ENCODE measurements at regions not wholly inside any gene's neighbourhood (a gene's known extent, or its start where the extent isn't known, plus 50 kb on each side); places are given as distances from the start of the nearest gene placed in this dataset.

- no peak for DNase-seq
Measured at GRCh38 chr2:240347949-240348500, 87.4 kb upstream of the GPC1 start.

GRCh38 chr2:240348522-240348921 is 86.9 kb upstream of the GPC1 start:
- no peak for DNase-seq

DNA sequence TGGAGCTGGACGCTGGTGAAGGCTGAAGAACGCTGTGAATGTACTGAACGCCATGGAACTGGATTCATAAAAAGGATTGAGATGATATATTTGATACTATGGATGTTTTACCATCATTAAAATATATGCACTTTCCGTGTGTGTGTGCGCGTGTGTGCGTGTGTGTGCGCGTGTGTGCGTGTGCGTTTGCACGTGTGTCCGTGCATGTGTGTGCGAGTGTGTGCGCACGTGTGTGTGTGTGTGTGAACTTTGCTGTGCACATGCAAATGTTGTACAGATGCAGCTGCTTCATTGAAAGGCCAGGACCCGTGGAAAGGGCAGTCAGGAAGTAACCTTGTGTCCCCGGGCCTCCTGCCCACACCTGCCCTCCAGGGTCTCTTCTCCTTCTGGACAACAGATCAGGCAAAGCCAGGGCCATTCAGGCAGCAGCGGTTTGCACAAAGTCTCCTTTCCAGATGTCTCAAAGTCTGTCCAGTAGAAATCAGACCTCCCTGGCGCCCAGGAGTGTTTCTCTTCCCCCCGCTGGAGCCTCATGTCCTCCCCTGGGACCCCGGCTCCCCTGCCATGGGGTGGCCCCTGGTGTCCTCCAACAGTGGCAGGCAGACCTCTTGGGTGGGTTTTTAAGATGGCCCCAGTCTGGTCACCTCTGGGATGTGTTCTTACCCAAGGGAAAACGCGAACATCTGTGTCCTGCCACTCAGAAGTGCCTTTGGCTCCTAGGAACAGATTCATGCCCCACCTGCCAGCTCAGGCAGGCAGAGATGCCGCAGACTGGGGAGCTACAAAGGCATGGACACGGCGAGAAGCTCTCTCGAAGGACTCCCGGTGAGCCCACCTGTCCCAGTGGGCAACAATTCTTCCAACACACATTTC is 86.1 kb upstream of the GPC1 start:
- DNase-seq: no peak

DNA sequence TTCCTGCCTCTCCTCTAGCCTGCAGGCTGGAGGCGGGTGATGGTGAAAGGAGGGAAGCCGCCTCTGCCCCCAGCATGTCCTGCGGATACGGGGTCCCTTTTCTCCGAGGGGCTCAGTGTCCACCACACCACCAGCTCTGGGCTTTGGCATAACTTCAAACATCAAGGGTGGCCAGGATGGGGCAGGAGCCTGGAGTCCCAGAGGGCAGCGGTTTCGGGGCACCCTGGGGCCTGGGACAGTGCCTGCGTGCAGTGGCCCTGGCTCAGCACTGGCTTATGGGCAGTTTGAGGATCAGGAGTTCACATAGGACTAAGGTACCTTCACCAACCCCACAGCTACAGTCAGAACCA is 85.5 kb upstream of the GPC1 start:
- DNase-seq: no peak

DNA sequence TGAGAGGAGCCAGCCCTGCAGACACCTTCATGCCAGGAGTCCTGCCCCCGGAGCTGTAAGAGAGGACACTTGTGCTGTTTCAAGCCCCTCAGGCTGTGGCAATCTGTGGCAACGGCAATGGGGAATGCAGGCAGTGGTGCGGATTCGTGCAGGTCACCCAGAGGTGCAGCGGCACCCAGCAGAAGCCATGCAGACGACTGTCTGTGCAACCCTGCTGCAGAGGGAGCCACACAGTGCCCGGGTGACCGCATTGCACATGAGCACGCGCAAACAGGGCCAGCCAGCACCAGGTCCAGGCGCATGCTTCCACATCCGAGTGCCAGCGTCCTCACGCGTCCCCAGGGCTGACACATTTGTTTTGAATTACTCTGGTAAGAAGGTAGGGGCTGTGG is 84.8 kb upstream of the GPC1 start:
- no peak for DNase-seq

DNA sequence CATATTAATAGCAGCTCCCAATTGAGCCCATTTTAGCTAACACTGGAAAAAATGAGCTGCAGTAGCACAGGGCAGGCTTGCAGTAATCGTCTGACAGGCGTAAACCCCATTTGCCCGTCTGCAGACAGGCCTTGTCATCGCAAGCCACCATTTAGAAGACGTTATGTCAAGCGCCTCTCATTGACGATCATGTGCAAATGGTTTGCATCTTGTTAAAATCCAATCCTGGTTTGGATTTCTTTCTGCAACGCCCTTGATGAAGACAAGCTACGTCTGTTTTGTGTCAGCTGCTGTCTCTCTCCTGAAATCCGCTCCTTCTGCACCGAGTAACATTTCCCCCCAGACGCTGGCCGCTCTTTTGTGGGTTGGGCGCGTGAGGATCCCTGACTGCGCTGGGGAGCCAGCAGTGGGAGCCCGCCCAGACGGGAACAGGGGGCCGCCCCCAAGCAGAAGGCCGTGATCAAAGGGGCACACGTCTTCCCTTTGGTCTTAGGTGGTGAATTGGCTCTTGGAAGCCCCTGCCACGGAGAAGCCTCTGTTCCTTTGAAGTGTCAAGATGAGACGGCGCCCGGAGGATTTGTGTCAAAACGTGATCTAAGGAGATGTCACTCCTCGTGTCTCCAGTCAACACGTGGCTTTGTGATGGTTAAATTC is 84.2 kb upstream of the GPC1 start:
- no peak for DNase-seq

DNA sequence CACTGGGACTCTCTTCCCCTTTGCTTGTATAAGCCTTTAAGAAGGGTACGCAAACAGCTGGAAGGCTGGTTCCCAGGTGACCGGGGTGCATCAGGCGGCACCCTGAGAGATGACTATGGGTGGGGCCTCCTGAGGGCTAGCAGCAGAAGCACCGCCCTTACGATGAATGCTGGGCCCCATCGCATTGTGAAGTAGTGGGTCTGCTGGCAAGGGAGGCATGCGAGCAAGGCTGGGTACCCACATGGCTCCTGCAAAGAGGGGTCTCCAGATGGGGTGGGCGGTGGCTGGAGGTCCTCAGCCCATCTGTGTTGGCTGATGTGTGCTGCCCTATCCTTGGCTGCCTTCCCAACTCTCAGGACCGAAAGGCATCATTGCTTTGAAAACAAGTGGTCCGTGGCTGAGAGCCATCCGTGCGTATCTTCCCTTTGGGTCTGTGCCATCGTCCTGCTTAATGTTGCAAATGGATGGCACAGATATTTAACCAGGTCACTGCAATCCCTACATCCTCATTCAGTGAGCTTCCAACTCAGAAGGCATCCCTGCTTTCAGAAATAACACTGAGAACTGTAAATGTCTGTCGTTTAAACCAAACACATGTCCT is 83.5 kb upstream of the GPC1 start:
- no peak for DNase-seq

DNA sequence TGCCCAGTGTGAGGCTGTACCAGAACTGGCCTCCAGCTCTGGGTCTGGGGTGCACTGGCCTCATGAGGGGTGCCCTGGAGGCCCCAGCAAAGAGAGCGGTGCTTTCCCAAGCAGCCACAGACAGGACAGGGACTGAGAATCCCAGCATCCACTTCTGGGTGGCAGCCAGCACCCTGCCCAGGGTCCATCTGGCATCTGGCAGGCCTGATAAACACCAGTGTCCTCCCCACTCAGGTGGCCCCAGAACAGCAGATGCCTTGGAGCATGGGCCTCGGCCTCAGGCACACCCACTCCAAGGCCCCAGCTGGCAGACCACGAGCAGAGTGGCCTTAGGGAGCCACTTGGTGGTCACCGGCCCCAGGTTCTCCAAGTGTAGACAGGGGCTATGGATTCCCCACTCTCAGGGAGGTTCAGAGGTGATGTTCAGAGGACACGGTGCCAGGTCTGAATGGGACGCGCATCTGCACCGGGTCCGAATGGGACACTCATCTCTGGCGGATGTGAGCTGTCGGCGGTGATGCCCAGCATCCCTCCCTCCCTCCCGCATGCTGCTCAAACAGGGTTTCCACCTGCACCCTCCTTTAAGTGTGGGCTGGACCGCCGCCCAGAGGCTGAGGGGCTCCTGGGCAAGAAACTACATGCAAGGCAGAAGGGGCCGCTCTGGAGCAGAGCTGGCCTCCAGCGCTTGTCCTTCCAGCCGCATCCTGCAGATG is 82.2 kb upstream of the GPC1 start:
- DNase-seq: no peak

- no peak for DNase-seq
Measured at GRCh38 chr2:240353944-240354343, 81.5 kb upstream of the GPC1 start.

DNA sequence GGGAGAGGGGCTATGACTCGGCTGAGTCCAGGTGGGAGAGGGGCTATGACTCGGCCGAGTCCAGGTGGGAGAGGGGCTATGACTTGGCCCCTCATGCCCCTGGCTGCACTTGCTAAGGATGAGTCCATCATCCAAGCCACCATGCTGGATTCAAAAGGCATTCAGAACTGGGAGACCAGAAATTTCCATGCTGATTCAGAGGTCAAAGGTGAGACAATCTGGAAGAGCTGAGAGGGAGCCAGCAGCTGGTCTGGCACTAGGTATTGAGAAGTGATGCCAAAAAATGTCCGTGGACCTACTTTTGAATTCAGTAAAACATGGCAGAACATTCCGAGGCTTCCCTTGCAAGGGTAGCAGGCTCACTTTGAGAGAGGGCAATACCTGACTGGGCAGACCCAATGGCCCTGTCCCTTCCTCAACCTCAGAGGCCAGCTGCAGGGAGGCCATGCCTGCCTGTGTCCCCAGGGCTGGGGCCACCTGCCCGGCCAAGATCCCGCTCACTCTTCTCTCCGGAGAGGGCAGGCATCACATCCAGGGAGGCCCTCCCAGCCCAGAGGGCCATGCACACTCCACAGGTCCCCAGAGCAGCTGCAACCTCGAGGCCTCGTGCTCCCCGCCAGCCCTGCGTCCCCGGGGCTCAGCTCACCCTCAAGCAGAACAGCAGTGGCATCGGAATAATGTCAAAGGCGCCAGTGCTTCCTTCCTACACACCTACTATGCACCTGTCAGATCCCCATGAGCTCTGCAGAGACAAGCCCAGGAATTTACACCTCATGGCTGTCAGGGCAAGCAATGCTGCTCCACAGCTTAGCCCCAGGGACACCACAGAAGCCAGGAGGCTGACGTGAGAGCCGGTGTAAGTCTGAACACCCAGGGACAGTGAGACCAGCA is 80.2 kb upstream of the GPC1 start:
- no peak for DNase-seq

DNA sequence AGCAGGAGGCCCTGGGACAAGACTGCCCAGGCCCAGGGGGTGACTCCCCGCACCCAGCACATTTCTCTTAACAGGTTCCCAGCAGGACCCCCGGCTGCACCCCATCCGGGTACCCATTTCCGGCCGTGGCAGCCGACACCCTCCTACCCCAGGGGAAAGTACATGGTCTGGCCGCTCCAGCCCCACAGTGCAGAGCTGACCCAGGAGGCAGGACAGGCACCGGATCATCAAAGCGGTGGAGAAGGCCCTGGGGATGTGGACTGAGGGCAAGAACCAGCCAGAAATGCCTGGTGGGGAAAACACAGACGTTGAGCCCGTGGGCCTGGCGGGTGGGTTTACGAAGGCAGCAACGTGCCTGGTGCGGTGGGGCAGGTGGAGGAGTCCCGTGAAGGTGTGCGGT is 79.5 kb upstream of the GPC1 start:
- DNase-seq: no peak

GRCh38 chr2:240356700-240357640 is 78.5 kb upstream of the GPC1 start:
- DNase-seq: no peak

DNA sequence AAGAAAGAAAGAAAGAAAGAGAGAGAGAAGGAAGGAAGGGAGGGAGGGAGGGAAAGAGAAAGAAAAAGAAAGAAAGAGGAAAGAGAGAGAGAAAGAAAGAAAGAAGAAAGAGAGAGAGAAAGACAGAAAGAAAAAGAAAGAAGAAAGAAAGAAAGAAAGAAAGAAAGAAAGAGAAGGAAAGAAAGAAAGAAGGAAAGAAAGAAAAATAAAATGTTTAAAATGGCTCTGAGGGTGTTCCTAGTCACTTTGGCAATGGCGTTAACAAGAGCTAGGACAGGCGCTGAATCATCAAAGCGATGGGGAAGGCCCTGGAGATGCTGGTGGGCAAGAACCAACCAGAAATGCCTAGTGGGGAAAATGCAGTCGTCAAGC is 77.8 kb upstream of the GPC1 start:
- DNase-seq: no peak

DNA sequence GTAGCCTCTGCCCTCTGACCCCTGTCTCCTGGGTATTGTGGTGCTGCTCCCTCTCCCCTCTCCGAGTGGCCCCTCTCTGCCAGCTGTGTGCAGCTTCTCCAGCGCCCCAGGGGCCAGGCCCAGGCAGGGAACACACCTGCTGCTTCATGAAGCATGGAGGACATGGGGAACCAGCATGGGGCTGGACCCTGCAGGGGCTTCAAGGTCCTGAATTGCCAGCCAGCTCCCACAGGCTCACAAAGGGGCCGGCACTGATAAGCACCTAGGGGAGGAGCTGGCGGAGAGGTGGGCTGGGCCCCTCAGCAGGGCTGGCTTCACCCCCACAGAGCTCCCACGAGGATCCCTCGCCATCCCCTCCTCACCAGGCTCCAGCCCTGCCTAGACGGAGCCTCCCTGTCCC is 77.4 kb upstream of the GPC1 start:
- no peak for DNase-seq

GRCh38 chr2:240358821-240359397 is 76.6 kb upstream of the GPC1 start:
- no peak for DNase-seq

- DNase-seq: no peak
Measured at GRCh38 chr2:240359695-240360094, 75.8 kb upstream of the GPC1 start.

GRCh38 chr2:240360645-240361475 is 74.6 kb upstream of the GPC1 start:
- DNase-seq: no peak

DNA sequence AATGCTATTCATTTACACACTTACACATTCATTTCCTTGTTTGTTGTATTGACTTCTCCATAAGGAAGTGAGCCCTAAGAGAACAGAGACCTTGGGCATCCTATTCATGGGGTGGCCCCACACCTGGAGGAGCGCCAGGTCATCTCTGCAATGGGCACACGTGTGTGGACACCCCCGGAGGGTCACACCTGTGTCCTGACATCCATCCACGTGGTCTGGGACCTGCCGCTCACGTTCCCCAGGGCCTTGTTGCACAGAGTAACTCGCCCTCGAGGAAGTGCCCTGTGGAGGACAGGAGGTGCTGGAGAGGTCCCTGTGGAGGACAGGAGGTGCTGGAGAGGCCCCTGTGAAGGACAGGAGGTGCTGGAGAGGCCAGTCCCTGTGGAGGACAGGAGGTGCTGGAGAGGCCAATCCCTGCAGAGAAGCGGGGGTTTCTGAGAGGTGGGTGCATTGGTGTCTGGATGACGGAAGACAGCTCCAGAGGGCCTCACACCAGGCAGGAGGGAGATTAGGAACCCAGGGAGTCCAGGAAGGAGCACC is 73.2 kb upstream of the GPC1 start:
- DNase-seq: no peak
